ENCODE measurements at regions not wholly inside any gene's neighbourhood (a gene's known extent, or its start where the extent isn't known, plus 50 kb on each side); places are given as distances from the start of the nearest gene placed in this dataset.

GRCh38 chr22:49703505-49703904 lies 124.2 kb downstream of the BRD1 start:
- ATAC-seq (peak in 1 of 3 donors; percentile 36), DNase-seq (no peak)
- Mint-ChIP-seq H3K9me3 (no peaks in the 10 kb centered on the region), H3K4me3 (no peak overlapping the region), H3K27me3 (ENCODE audit: low read depth in 2 of 2) (peaks cover 26 to 39% of the 10 kb centered on the region in 2 donors), H3K36me3 (no peaks in the 10 kb centered on the region), H3K27ac (no peak overlapping the region), H3K4me1 (no peaks in the 10 kb centered on the region)
- H3K4me3 ChIP-seq (ENCODE audit: low read length) = no peak overlapping the region
- peaks cover 7% of the 10 kb centered on the region for H3K9me3 ChIP-seq (ENCODE audit: control insufficient read depth, insufficient read depth, low read length)
- H3K4me1 ChIP-seq (ENCODE audit: control insufficient read depth, insufficient read depth, low read length) = no peaks in the 10 kb centered on the region
- intact Hi-C loops (cut with micrococcal nuclease) = no loop called here
- H3K27ac ChIP-seq (ENCODE audit: low read length) = no peak overlapping the region
- no peak for TF ChIP-seq CTCF (IDR thresholded peaks at IDR 0.05)
- WGBS (ENCODE audit: insufficient coverage) = 94% methylated on average over 15 of the region's 15 CpGs
- H3K36me3 ChIP-seq (ENCODE audit: control insufficient read depth, insufficient read depth, low read length) = no peaks in the 10 kb centered on the region
- H3K27me3 ChIP-seq (ENCODE audit: control insufficient read depth, insufficient read depth, low read length) = peaks cover 17% of the 10 kb centered on the region

- peaks cover 7% of the 10 kb centered on the region for H3K9me3 ChIP-seq (ENCODE audit: control insufficient read depth, insufficient read depth, low read length)
- TF ChIP-seq CTCF (IDR thresholded peaks at IDR 0.05) = no peak
- 100% methylated on average over 2 of the region's 2 CpGs for WGBS (ENCODE audit: insufficient coverage)
Measured at GRCh38 chr22:49702068-49702397, 125.6 kb downstream of the BRD1 start.

GRCh38 chr22:49701380-49702067 lies 126.1 kb downstream of the BRD1 start:
- peak; percentile 58 for TF ChIP-seq CTCF (IDR thresholded peaks at IDR 0.05)
- ATAC-seq (no peak), DNase-seq (peak in 1 of 2 donors; percentile 32)
- H3K36me3 Mint-ChIP-seq = no peaks in the 10 kb centered on the region
- H3K27ac Mint-ChIP-seq = no peak overlapping the region
- intact Hi-C loops (cut with micrococcal nuclease) = no loop called here
- H3K4me3 ChIP-seq (ENCODE audit: low read length) = no peak overlapping the region
- no peak overlapping the region for H3K4me3 Mint-ChIP-seq
- 62% methylated on average over 4 of the region's 6 CpGs for WGBS (ENCODE audit: insufficient coverage)
- no peaks in the 10 kb centered on the region for H3K36me3 ChIP-seq (ENCODE audit: control insufficient read depth, insufficient read depth, low read length)
- peaks cover 17% of the 10 kb centered on the region for H3K27me3 ChIP-seq (ENCODE audit: control insufficient read depth, insufficient read depth, low read length)
- H3K4me1 ChIP-seq (ENCODE audit: control insufficient read depth, insufficient read depth, low read length) = no peaks in the 10 kb centered on the region
- H3K27ac ChIP-seq (ENCODE audit: low read length) = no peak overlapping the region
- H3K27me3 Mint-ChIP-seq (ENCODE audit: low read depth in 2 of 2) = peaks cover 24 to 42% of the 10 kb centered on the region in 2 donors
- H3K9me3 Mint-ChIP-seq = no peaks in the 10 kb centered on the region
- peaks cover 7% of the 10 kb centered on the region for H3K9me3 ChIP-seq (ENCODE audit: control insufficient read depth, insufficient read depth, low read length)
- no peaks in the 10 kb centered on the region for H3K4me1 Mint-ChIP-seq

More at GRCh38 chr22:49702068-49702397, 125.6 kb downstream of the BRD1 start:
- H3K27me3 Mint-ChIP-seq (ENCODE audit: low read depth in 2 of 2) = peaks cover 24 to 40% of the 10 kb centered on the region in 2 donors
- H3K36me3 ChIP-seq (ENCODE audit: control insufficient read depth, insufficient read depth, low read length) = no peaks in the 10 kb centered on the region
- no peaks in the 10 kb centered on the region for H3K36me3 Mint-ChIP-seq
- no peak for DNase-seq
- H3K9me3 Mint-ChIP-seq = no peaks in the 10 kb centered on the region
- no peak overlapping the region for H3K4me3 Mint-ChIP-seq
- no peak for ATAC-seq
- intact Hi-C loops (cut with micrococcal nuclease) = no loop called here
- no peaks in the 10 kb centered on the region for H3K4me1 Mint-ChIP-seq
- no peaks in the 10 kb centered on the region for H3K4me1 ChIP-seq (ENCODE audit: control insufficient read depth, insufficient read depth, low read length)
- H3K27ac Mint-ChIP-seq = no peak overlapping the region
- no peak overlapping the region for H3K27ac ChIP-seq (ENCODE audit: low read length)
- H3K27me3 ChIP-seq (ENCODE audit: control insufficient read depth, insufficient read depth, low read length) = peaks cover 17% of the 10 kb centered on the region
- no peak overlapping the region for H3K4me3 ChIP-seq (ENCODE audit: low read length)

GRCh38 chr22:49699928-49700498 lies 127.7 kb downstream of the BRD1 start:
- no peaks in the 10 kb centered on the region for H3K36me3 ChIP-seq (ENCODE audit: control insufficient read depth, insufficient read depth, low read length)
- H3K9me3 ChIP-seq (ENCODE audit: control insufficient read depth, insufficient read depth, low read length) = peaks cover 7% of the 10 kb centered on the region
- H3K27ac ChIP-seq (ENCODE audit: low read length) = no peak overlapping the region
- H3K4me3 ChIP-seq (ENCODE audit: low read length) = no peak overlapping the region
- peaks cover 17 to 33% of the 10 kb centered on the region in 2 donors for H3K27me3 Mint-ChIP-seq (ENCODE audit: low read depth in 2 of 2)
- WGBS (ENCODE audit: insufficient coverage) = 92% methylated on average over 12 of the region's 12 CpGs
- TF ChIP-seq CTCF (IDR thresholded peaks at IDR 0.05) = no peak
- H3K4me3 Mint-ChIP-seq = no peak overlapping the region
- no peaks in the 10 kb centered on the region for H3K4me1 Mint-ChIP-seq
- no peak for DNase-seq
- intact Hi-C loops (cut with micrococcal nuclease) = no loop called here
- no peaks in the 10 kb centered on the region for H3K36me3 Mint-ChIP-seq
- H3K9me3 Mint-ChIP-seq = no peaks in the 10 kb centered on the region
- H3K27me3 ChIP-seq (ENCODE audit: control insufficient read depth, insufficient read depth, low read length) = peaks cover 14% of the 10 kb centered on the region
- ATAC-seq = no peak
- no peaks in the 10 kb centered on the region for H3K4me1 ChIP-seq (ENCODE audit: control insufficient read depth, insufficient read depth, low read length)
- H3K27ac Mint-ChIP-seq = no peak overlapping the region
